K562 (cell line): ENCODE measurements at regions not wholly inside any gene's neighbourhood (a gene's known extent, or its start where the extent isn't known, plus 50 kb on each side); places are given as distances from the start of the nearest gene placed in this dataset.

ENCODE experiments used
- ATAC-seq: fragments of 200-7000 bp; cut with Tn5 transposase; 3 replicates; pipeline ENCODE4 v1.9.1; 2020; ENCODE audit warnings: moderate library complexity
- BruUV-seq: library from RNA; stranded (reverse); fragments of 400-500 nt; replicated peaks from 2 replicates; lab custom pipeline; 2021; lab: Mats Ljungman, UMichigan
- CTCF ChIA-PET: fragments of 300-600 bp; formaldehyde crosslinking; extraction: SDS; loops from one replicate; lab custom pipeline; 2021; ENCODE audit warnings: low intra/inter-chr PET ratio; lab: Yijun Ruan, JAX
- POLR2A ChIA-PET: fragments of 300-600, 350-650 bp; sonication (Branson Sonifier 250); formaldehyde crosslinking; extraction: SDS; loops from one replicate; lab custom pipeline; 2021; ENCODE audit warnings: antibody characterized with exemption, inconsistent platforms; lab: Yijun Ruan, JAX
- DNase-seq, 4 experiments: peaks; one replicate each; pipeline versions ENCODE4 v3.0.0 to v3.0.0-alpha.2; 2011 to 2018; ENCODE audit warnings: low spot score in 3 of 4, mixed read lengths in 3 of 4; ENCODE audit errors: extremely low read depth in 1 of 4
- FAIRE-seq: peaks from 2 replicates; lab custom pipeline; 2011; peaks lifted over from hg19 to GRCh38; lab: Jason Lieb, UNC
- H2AFZ ChIP-seq: 2 replicates; pipeline ENCODE4 v1.6.0; 2011; ENCODE audit warnings: low read depth, low read length, control low read depth, inconsistent platforms
- H3K27ac ChIP-seq: fragments of 200-600 bp; 3 replicates; pipeline ENCODE4 v1.8.0; 2011; ENCODE audit warnings: low read depth, mild to moderate bottlenecking, control low read depth, inconsistent platforms, low read length, moderate library complexity, mixed read lengths; ENCODE audit errors: extremely low read depth
- H3K27me3 ChIP-seq, 2 experiments: fragments of 300-600 bp in 1 of 2; 2 replicates in 1 of 2; 3 replicates in 1 of 2; pipeline versions ENCODE4 v1.6.0 to v1.8.0; 2011; ENCODE audit warnings: inconsistent platforms in 2 of 2, low read length in 2 of 2, mild to moderate bottlenecking in 1 of 2, mixed read lengths in 1 of 2, moderate library complexity in 1 of 2; ENCODE audit not compliant: control insufficient read depth in 2 of 2, insufficient read depth in 2 of 2
- H3K36me3 ChIP-seq: fragments of 300-600 bp; 3 replicates; pipeline ENCODE4 v1.8.0; 2011; ENCODE audit warnings: mild to moderate bottlenecking, low read length, inconsistent platforms; ENCODE audit not compliant: control insufficient read depth, insufficient read depth
- H3K4me1 ChIP-seq, 2 experiments: fragments of 200-600 bp in 1 of 2; replicated peaks in 1 of 2; 2 replicates in 1 of 2; 3 replicates in 1 of 2; pipeline versions ENCODE4 v1.5.1 to v1.8.0; 2011; ENCODE audit warnings: inconsistent platforms in 2 of 2, low read length in 2 of 2, mild to moderate bottlenecking in 1 of 2, mixed read lengths in 1 of 2, moderate library complexity in 1 of 2; ENCODE audit not compliant: control insufficient read depth in 2 of 2, insufficient read depth in 2 of 2
- H3K4me2 ChIP-seq: 2 replicates; pipeline ENCODE4 v1.6.1; 2011; ENCODE audit warnings: low read length, control low read depth, inconsistent platforms, mixed read lengths; ENCODE audit not compliant: insufficient read depth
- H3K4me3 ChIP-seq: fragments of 200-600 bp; sonication (generic), shearing (Covaris generic); 2 replicates; pipeline ENCODE4 v1.5.1; 2016; ENCODE audit warnings: control low read depth, inconsistent platforms
- H3K79me2 ChIP-seq: fragments of 200-600 bp; 3 replicates; pipeline ENCODE4 v1.8.0; 2011; ENCODE audit warnings: low read length, inconsistent platforms; ENCODE audit not compliant: control insufficient read depth, insufficient read depth
- H3K9ac ChIP-seq, 2 experiments: 2 replicates each; pipeline versions ENCODE4 v1.6.0 to v1.6.1; 2011; ENCODE audit warnings: low read depth in 2 of 2, low read length in 2 of 2, control low read depth in 1 of 2, inconsistent platforms in 1 of 2, mild to moderate bottlenecking in 1 of 2, mixed read lengths in 1 of 2; ENCODE audit not compliant: insufficient read depth in 1 of 2
- H3K9me1 ChIP-seq: one replicate; pipeline ENCODE4 v1.6.0; 2011; ENCODE audit warnings: inconsistent platforms, mild to moderate bottlenecking, low read length, moderate library complexity; ENCODE audit not compliant: control insufficient read depth, insufficient read depth
- H3K9me3 ChIP-seq: replicated peaks from 2 replicates; pipeline ENCODE4 v1.5.1; 2011; ENCODE audit warnings: low read depth, low read length, inconsistent platforms; ENCODE audit not compliant: control insufficient read depth, insufficient read depth
- H4K20me1 ChIP-seq: replicated peaks from 2 replicates; pipeline ENCODE4 v1.6.1; 2011; ENCODE audit warnings: low read length, inconsistent platforms, mixed read lengths; ENCODE audit not compliant: control insufficient read depth, insufficient read depth
- CXXC5 ChIP-seq: fragments of 250-450 bp; sonication (Bioruptor Pico); IDR thresholded peaks from 2 replicates; pipeline ENCODE4 v1.8.0; 2022; ENCODE audit warnings: inconsistent platforms, mild to moderate bottlenecking, moderate library complexity
- ETS1 ChIP-seq: conservative IDR thresholded peaks from 2 replicates; pipeline ENCODE4 v1.6.1; 2011; ENCODE audit warnings: low read depth, mild to moderate bottlenecking, low read length; ENCODE audit not compliant: control insufficient read depth
- EZH2 ChIP-seq: IDR thresholded peaks from 2 replicates; pipeline ENCODE4 v1.6.1; 2012; ENCODE audit warnings: low read depth, mild to moderate bottlenecking, inconsistent platforms, low read length, borderline replicate concordance
- GTF2A2 ChIP-seq: IDR thresholded peaks from 2 replicates; pipeline ENCODE4 v1.6.1; 2016; ENCODE audit warnings: mild to moderate bottlenecking, missing genetic modification characterization, missing compliant biosample characterization
- JUNB ChIP-seq: fragments of 450-650 bp; formaldehyde crosslinking; conservative IDR thresholded peaks from 2 replicates; pipeline ENCODE4 v1.4.0; 2020; ENCODE audit warnings: mild to moderate bottlenecking
- L3MBTL2 ChIP-seq: fragments of 450-650 bp; IDR thresholded peaks from 2 replicates; pipeline ENCODE4 v1.6.1; 2016; ENCODE audit warnings: mild to moderate bottlenecking, moderate library complexity
- NFE2 ChIP-seq: IDR thresholded peaks from 2 replicates; pipeline ENCODE4 v1.6.1; 2014; ENCODE audit warnings: antibody characterized with exemption, low read depth
- PCBP2 ChIP-seq: fragments of 200-400 bp; formaldehyde crosslinking; IDR thresholded peaks from 2 replicates; pipeline ENCODE4 v1.6.1; 2018; ENCODE audit warnings: low read length, low read depth, mild to moderate bottlenecking, moderate library complexity; ENCODE audit not compliant: poor library complexity, severe bottlenecking
- SAFB ChIP-seq: fragments of 200-400 bp; formaldehyde crosslinking; IDR thresholded peaks from 2 replicates; pipeline ENCODE4 v1.6.1; 2017; ENCODE audit warnings: low read depth, low read length, borderline replicate concordance
- SMAD1 ChIP-seq: fragments of 150-350 bp; IDR thresholded peaks from 2 replicates; pipeline ENCODE4 v1.6.1; 2014; ENCODE audit warnings: low read length, low read depth; ENCODE audit not compliant: partially characterized antibody
- VEZF1 ChIP-seq: fragments of 200-800 bp; sonication (Bioruptor generic); IDR thresholded peaks from 2 replicates; pipeline ENCODE4 v1.6.1; 2017; ENCODE audit warnings: missing genetic modification characterization, missing compliant biosample characterization
- XRCC3 ChIP-seq: fragments of 450-650 bp; IDR thresholded peaks from 2 replicates; pipeline ENCODE4 v1.6.1; 2017; ENCODE audit warnings: mild to moderate bottlenecking, moderate library complexity
- XRCC5 ChIP-seq: fragments of 200-400 bp; formaldehyde crosslinking; IDR thresholded peaks from 2 replicates; pipeline ENCODE4 v1.6.1; 2017; ENCODE audit warnings: low read depth, mild to moderate bottlenecking, low read length
- ZBTB7A ChIP-seq: IDR thresholded peaks from 2 replicates; pipeline ENCODE4 v1.6.1; 2011; ENCODE audit warnings: low read depth, mild to moderate bottlenecking, low read length, moderate library complexity, borderline replicate concordance; ENCODE audit not compliant: control insufficient read depth
- ZNF316 ChIP-seq: fragments of 450-650 bp; IDR thresholded peaks from 2 replicates; pipeline ENCODE4 v1.6.1; 2016
- ZNF77 ChIP-seq: fragments of 250-450 bp; sonication (Bioruptor Pico); IDR thresholded peaks from 2 replicates; pipeline ENCODE4 v1.5.0; 2020
- WGBS: fragments of 100-300 bp; shearing (Covaris generic); methylation state at CpG from one replicate; pipeline ENCODE4 v1.1.6; 2016; ENCODE audit warnings: low coverage, mixed read lengths; ENCODE audit not compliant: insufficient coverage; ENCODE audit errors: missing lambda C conversion rate; 5-methylcytosine and 5-hydroxymethylcytosine counted together
- in situ Hi-C: fragments of 300-500 bp; cut with MboI; formaldehyde crosslinking; loops from 4 replicates; pipeline ENCODE4 v1.15.0; 2018; ENCODE audit warnings: inconsistent platforms, mixed read lengths
- intact Hi-C: fragments of 100-400 bp; cut with micrococcal nuclease; formaldehyde crosslinking; loops from 2 replicates; pipeline ENCODE4 v1.14.2; 2022

- no peak for TF ChIP-seq GTF2A2 (tag)
- TF ChIP-seq ZNF316: no peak
- no peak for TF ChIP-seq SMAD1
- TF ChIP-seq EZH2: no peak
- no peak for TF ChIP-seq XRCC3
- TF ChIP-seq PCBP2: no peak
- TF ChIP-seq ZBTB7A: no peak
- TF ChIP-seq SAFB: no peak
- TF ChIP-seq NFE2: no peak
- no peak for TF ChIP-seq CXXC5 (CRISPR knock-in tag)
- no peak for TF ChIP-seq VEZF1 (CRISPR knock-in tag)
- no peak for TF ChIP-seq ZNF77 (CRISPR knock-in tag)
- TF ChIP-seq JUNB (CRISPR knock-in tag): no peak
- no peak for TF ChIP-seq L3MBTL2
- TF ChIP-seq ETS1: no peak
- no peak for TF ChIP-seq XRCC5
- H3K27me3 ChIP-seq: peaks cover 5 to 8% of the 10 kb centered on the region in 2 experiments; a peak in 3 of 5 replicates
- H3K79me2 ChIP-seq: no peaks in the 10 kb centered on the region
- H3K27ac ChIP-seq: no peak overlapping the region
- FAIRE-seq: no peak
- H3K9ac ChIP-seq: no peak overlapping the region
- H3K4me1 ChIP-seq: no peaks in the 10 kb centered on the region
- H3K9me1 ChIP-seq: no peaks in the 10 kb centered on the region
- no peaks in the 10 kb centered on the region for H4K20me1 ChIP-seq
- POLR2A ChIA-PET: no interaction called here
- no peak overlapping the region for H3K4me3 ChIP-seq
- no peak for ATAC-seq
- intact Hi-C loops: no loop called here
- no peaks in the 10 kb centered on the region for H3K9me3 ChIP-seq
- CTCF ChIA-PET: no interaction called here
- no peak overlapping the region for H3K4me2 ChIP-seq
- in situ Hi-C loops: no loop called here
- no peak for DNase-seq
- BruUV-seq: no TSS peak
- H3K36me3 ChIP-seq: no peaks in the 10 kb centered on the region
- no peak overlapping the region for H2AFZ ChIP-seq
- WGBS: 7% methylated on average over 1 of the region's 1 CpG
Observed at GRCh38 chr6:132907231-132907630, 92.9 kb downstream of the RPS12 start.
